Neuronal stem cell (in vitro differentiated cells): ENCODE measurements at regions not wholly inside any gene's neighbourhood (a gene's known extent, or its start where the extent isn't known, plus 50 kb on each side); places are given as distances from the start of the nearest gene placed in this dataset.

Source experiments
- DNase-seq: peaks from one replicate; pipeline ENCODE4 v3.0.0-alpha.2; 2013; ENCODE audit warnings: low spot score
- H2AFZ ChIP-seq: one replicate; pipeline ENCODE4 v1.6.1; 2013; ENCODE audit warnings: mild to moderate bottlenecking, low read length, inconsistent platforms
- H2AK5ac ChIP-seq: 2 replicates; pipeline ENCODE4 v1.6.1; 2013; ENCODE audit warnings: low read depth, mild to moderate bottlenecking, inconsistent platforms, low read length, moderate library complexity, mixed read lengths
- H2BK120ac ChIP-seq: 2 replicates; pipeline ENCODE4 v1.6.1; 2013; ENCODE audit warnings: low read depth, mild to moderate bottlenecking, inconsistent platforms, low read length, moderate library complexity, mixed read lengths
- H2BK12ac ChIP-seq: one replicate; pipeline ENCODE4 v1.6.1; 2013; ENCODE audit warnings: low read length, inconsistent platforms
- H2BK15ac ChIP-seq: 2 replicates; pipeline ENCODE4 v1.6.1; 2013; ENCODE audit warnings: mild to moderate bottlenecking, low read length, inconsistent platforms, mixed read lengths
- H2BK5ac ChIP-seq: one replicate; pipeline ENCODE4 v1.6.1; 2013; ENCODE audit warnings: inconsistent platforms, mild to moderate bottlenecking, low read length, moderate library complexity
- H3K14ac ChIP-seq: one replicate; pipeline ENCODE4 v1.6.1; 2013; ENCODE audit warnings: low read length, inconsistent platforms
- H3K18ac ChIP-seq: 2 replicates; pipeline ENCODE4 v1.6.1; 2013; ENCODE audit warnings: low read length, inconsistent platforms
- H3K23ac ChIP-seq: 2 replicates; pipeline ENCODE4 v1.6.1; 2013; ENCODE audit warnings: low read depth, mild to moderate bottlenecking, mixed read lengths, low read length, inconsistent platforms; ENCODE audit not compliant: poor library complexity
- H3K27ac ChIP-seq: replicated peaks from 3 replicates; pipeline ENCODE4 v1.5.1; 2013; ENCODE audit warnings: low read length, inconsistent platforms
- H3K27me3 ChIP-seq, 3 experiments: 2 replicates each; pipeline ENCODE4 v1.6.1; 2013; ENCODE audit warnings: low read length in 3 of 3, mild to moderate bottlenecking in 2 of 3, inconsistent platforms in 1 of 3, low read depth in 1 of 3, mixed read lengths in 1 of 3, moderate library complexity in 1 of 3; ENCODE audit not compliant: control insufficient read depth in 3 of 3, insufficient read depth in 3 of 3
- H3K36me3 ChIP-seq, 2 donors: replicated peaks in 1 of 2; 2 replicates each; pipeline ENCODE4 v1.6.1; 2013; ENCODE audit warnings: low read length in 2 of 2; ENCODE audit not compliant: control insufficient read depth in 2 of 2, insufficient read depth in 2 of 2
- H3K4ac ChIP-seq: 2 replicates; pipeline ENCODE4 v1.6.1; 2013; ENCODE audit warnings: inconsistent platforms, mild to moderate bottlenecking, low read length, moderate library complexity
- H3K4me1 ChIP-seq, 2 donors: 1 replicate in 1 of 2; 2 replicates in 1 of 2; pipeline ENCODE4 v1.6.1; 2013; ENCODE audit warnings: low read length in 2 of 2, low read depth in 1 of 2; ENCODE audit not compliant: control insufficient read depth in 2 of 2, insufficient read depth in 1 of 2
- H3K4me2 ChIP-seq: one replicate; pipeline ENCODE4 v1.6.1; 2013; ENCODE audit warnings: mild to moderate bottlenecking, low read length, inconsistent platforms; ENCODE audit not compliant: insufficient read depth, poor library complexity, severe bottlenecking
- H3K4me3 ChIP-seq, 2 donors: 2 replicates each; pipeline ENCODE4 v1.5.1; 2013; ENCODE audit warnings: low read length in 2 of 2, mild to moderate bottlenecking in 2 of 2, inconsistent platforms in 1 of 2, moderate library complexity in 1 of 2
- H3K79me1 ChIP-seq: one replicate; pipeline ENCODE4 v1.6.1; 2013; ENCODE audit warnings: low read depth, mild to moderate bottlenecking, inconsistent platforms, low read length, moderate library complexity
- H3K9ac ChIP-seq: one replicate; pipeline ENCODE4 v1.6.1; 2013; ENCODE audit warnings: mild to moderate bottlenecking, low read depth, low read length, inconsistent platforms; ENCODE audit not compliant: poor library complexity
- H3K9me3 ChIP-seq, 2 donors: replicated peaks in 1 of 2; 2 replicates each; pipeline versions ENCODE3 to v1.6.1; 2013; ENCODE audit warnings: low read length in 2 of 2, mild to moderate bottlenecking in 2 of 2, inconsistent platforms in 1 of 2, low read depth in 1 of 2, mixed read lengths in 1 of 2, moderate library complexity in 1 of 2; ENCODE audit not compliant: control insufficient read depth in 2 of 2, insufficient read depth in 1 of 2
- H4K8ac ChIP-seq: one replicate; pipeline ENCODE4 v1.6.1; 2013; ENCODE audit warnings: low read depth, mild to moderate bottlenecking, inconsistent platforms, low read length, moderate library complexity
- H4K91ac ChIP-seq: one replicate; pipeline ENCODE4 v1.6.1; 2013; ENCODE audit warnings: low read length, low read depth, mild to moderate bottlenecking, inconsistent platforms; ENCODE audit not compliant: poor library complexity
- WGBS, 2 donors: extraction: QIAGEN DNeasy Blood & Tissue Kit; methylation state at CpG; one replicate each; pipeline ENCODE4 v1.1.7; 2013; ENCODE audit warnings: missing lambda C conversion rate in 2 of 2, mixed read lengths in 1 of 2; ENCODE audit not compliant: insufficient read length in 2 of 2, insufficient replicate concordance in 1 of 2; ENCODE audit errors: extremely low coverage in 2 of 2; 5-methylcytosine and 5-hydroxymethylcytosine counted together

DNA sequence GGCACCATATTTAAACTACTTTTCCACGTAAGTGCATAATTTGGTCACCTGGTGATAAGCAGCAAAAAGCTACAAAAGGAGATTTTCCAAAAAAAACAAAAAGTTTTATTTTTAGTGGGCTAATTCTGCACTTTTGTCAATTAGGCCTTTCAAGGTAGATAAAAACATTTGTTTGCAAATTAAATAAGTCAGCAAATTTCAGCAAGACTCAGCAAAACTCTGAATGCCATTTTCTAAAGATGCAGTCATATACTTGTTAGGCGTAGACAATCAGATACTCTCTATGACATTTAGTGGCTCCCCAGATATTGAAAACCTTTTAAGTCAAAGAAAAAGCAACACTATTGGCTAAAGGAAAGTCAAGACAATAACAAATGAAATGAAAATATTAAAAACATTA is 400.2 kb upstream of the GOLIM4 start:
- H2BK120ac ChIP-seq, result no peak overlapping the region
- no peaks in the 10 kb centered on the region for H3K79me1 ChIP-seq
- H3K36me3 ChIP-seq, result no peaks in the 10 kb centered on the region
- no peak overlapping the region for H4K91ac ChIP-seq
- no peak overlapping the region for H3K4ac ChIP-seq
- no peak overlapping the region for H3K4me3 ChIP-seq
- H4K8ac ChIP-seq, result no peak overlapping the region
- WGBS, 2 donors, result no CpG with 5 or more reads among the region's 2 CpGs
- H3K9ac ChIP-seq, result no peak overlapping the region
- no peak overlapping the region for H2BK12ac ChIP-seq
- H3K4me1 ChIP-seq, result peaks cover 0 to 7% of the 10 kb centered on the region in 2 donors
- H2BK15ac ChIP-seq, result no peak overlapping the region
- H2BK5ac ChIP-seq, result no peak overlapping the region
- H2AFZ ChIP-seq, result no peak overlapping the region
- no peak overlapping the region for H3K18ac ChIP-seq
- no peaks in the 10 kb centered on the region for H3K9me3 ChIP-seq
- DNase-seq, result no peak
- no peak overlapping the region for H2AK5ac ChIP-seq
- H3K4me2 ChIP-seq, result no peak overlapping the region
- H3K27me3 ChIP-seq, result no peaks in the 10 kb centered on the region
- no peak overlapping the region for H3K27ac ChIP-seq
- H3K23ac ChIP-seq, result no peak overlapping the region
- H3K14ac ChIP-seq, result no peak overlapping the region

DNA sequence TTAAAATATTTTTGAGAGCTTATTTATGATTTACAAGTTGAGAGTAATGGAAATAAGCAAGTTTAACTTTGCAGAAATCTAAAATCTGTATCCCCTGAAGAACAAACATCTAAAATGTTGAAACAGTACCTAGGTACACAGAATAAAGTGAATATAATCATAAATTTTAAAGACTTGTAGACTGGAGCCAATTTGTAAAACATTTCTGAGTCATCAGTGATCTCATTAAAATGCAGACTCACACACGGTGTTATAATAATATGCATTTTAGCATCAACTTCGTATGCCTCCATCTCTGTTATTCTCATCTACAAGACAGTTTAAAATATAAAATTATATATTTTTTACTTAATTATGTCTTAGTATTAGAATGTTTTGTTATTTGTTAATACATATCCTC is 399.5 kb upstream of the GOLIM4 start:
- no CpG with 5 or more reads among the region's 2 CpGs for WGBS, 2 donors
- Histone ChIP-seq H3K4me3 (no peak overlapping the region), H3K27me3 (no peaks in the 10 kb centered on the region), H4K91ac (no peak overlapping the region), H4K8ac (no peak overlapping the region), H3K27ac (no peak overlapping the region), H2BK5ac (no peak overlapping the region), H3K14ac (no peak overlapping the region), H3K4ac (no peak overlapping the region), H2BK15ac (no peak overlapping the region), H2AK5ac (no peak overlapping the region), H2AFZ (no peak overlapping the region), H3K23ac (no peak overlapping the region), H3K79me1 (no peaks in the 10 kb centered on the region), H3K4me2 (no peak overlapping the region), H2BK120ac (no peak overlapping the region), H2BK12ac (no peak overlapping the region), H3K9me3 (no peaks in the 10 kb centered on the region), H3K36me3 (no peaks in the 10 kb centered on the region), H3K9ac (no peak overlapping the region), H3K18ac (no peak overlapping the region), H3K4me1 (peaks cover 0 to 7% of the 10 kb centered on the region in 2 donors)
- DNase-seq, result no peak

DNA sequence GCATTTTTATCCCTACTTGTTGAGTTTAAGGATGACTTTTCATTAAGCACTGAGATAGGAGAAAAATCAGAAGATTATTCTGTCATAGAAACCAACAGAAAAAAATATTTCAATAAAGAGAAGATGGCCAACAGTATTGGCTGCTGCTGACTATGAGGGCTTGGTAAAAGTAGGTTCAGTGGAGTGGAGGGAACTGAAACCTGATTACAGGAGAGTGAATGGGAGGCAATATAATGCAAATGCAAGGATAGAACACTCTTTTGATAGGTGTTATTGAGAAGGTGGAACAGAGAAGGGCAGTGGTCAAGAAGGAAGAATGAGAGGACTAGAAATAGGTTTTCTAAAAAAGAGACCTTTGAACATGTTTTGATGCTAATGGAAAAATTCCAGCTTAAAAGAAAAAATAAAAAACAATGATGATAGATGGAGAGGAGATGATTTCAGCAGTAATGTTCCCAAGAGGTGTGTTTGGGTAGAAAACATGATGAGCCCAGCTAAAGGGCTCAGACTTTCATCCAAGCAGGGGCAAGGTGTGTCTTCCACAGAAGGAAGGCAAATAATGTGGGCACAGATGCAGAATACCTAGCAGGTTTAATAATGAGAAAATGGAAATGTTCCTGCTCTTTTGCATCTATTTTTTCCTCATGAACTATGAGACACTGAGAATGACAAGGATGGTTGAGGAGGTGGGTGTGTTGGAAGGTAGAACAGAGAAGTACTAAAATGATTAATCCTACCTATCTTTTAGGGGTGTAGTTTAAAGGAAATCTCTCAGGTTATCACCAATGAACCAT is 397.9 kb upstream of the GOLIM4 start:
- Histone ChIP-seq H3K27ac (no peak overlapping the region), H2BK5ac (no peak overlapping the region), H3K9me3 (no peaks in the 10 kb centered on the region), H2AFZ (no peak overlapping the region), H4K8ac (no peak overlapping the region), H3K36me3 (no peaks in the 10 kb centered on the region), H3K4me1 (peaks cover 0 to 7% of the 10 kb centered on the region in 2 donors), H2BK120ac (no peak overlapping the region), H3K4me2 (no peak overlapping the region), H3K4me3 (no peak overlapping the region), H3K14ac (no peak overlapping the region), H3K27me3 (no peaks in the 10 kb centered on the region), H2BK15ac (no peak overlapping the region), H4K91ac (no peak overlapping the region), H2AK5ac (no peak overlapping the region), H3K18ac (no peak overlapping the region), H2BK12ac (no peak overlapping the region), H3K9ac (no peak overlapping the region), H3K79me1 (no peaks in the 10 kb centered on the region), H3K23ac (no peak overlapping the region), H3K4ac (no peak overlapping the region)
- DNase-seq, result no peak

DNA sequence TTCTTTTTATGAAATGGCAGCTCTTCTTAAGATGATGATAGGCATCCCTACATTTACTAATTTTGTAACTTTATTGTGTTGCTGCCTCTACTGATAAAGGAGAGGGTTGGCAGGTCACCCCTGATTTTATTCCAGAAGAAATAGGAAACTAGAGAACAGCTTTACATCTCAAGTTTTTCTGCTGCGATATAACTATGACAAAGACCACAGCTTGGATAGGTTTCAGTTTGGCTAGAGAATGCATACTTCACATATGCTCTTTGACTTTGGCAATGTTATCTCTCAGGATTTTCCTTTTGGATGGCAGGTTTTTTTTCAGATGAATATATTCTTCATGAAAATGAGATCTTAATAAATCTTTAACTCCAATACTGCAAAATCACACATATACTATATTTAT is 395.3 kb upstream of the GOLIM4 start:
- no peaks in the 10 kb centered on the region for H3K36me3 ChIP-seq
- no peaks in the 10 kb centered on the region for H3K79me1 ChIP-seq
- H3K27ac ChIP-seq, result no peak overlapping the region
- H3K4me1 ChIP-seq, result peaks cover 0 to 1% of the 10 kb centered on the region in 2 donors
- no peak overlapping the region for H2AFZ ChIP-seq
- no peak overlapping the region for H2BK120ac ChIP-seq
- H3K4me3 ChIP-seq, result no peak overlapping the region
- no peak overlapping the region for H4K91ac ChIP-seq
- H3K4me2 ChIP-seq, result no peak overlapping the region
- no peak overlapping the region for H3K4ac ChIP-seq
- no peaks in the 10 kb centered on the region for H3K9me3 ChIP-seq
- WGBS, 2 donors, result no CpG with 5 or more reads among the region's 1 CpG
- no peak overlapping the region for H2BK15ac ChIP-seq
- H2AK5ac ChIP-seq, result no peak overlapping the region
- H4K8ac ChIP-seq, result no peak overlapping the region
- no peak overlapping the region for H3K14ac ChIP-seq
- no peak overlapping the region for H3K18ac ChIP-seq
- no peaks in the 10 kb centered on the region for H3K27me3 ChIP-seq
- no peak overlapping the region for H2BK12ac ChIP-seq
- no peak overlapping the region for H3K23ac ChIP-seq
- DNase-seq, result no peak
- H2BK5ac ChIP-seq, result no peak overlapping the region
- H3K9ac ChIP-seq, result no peak overlapping the region
